DND-41 (cell line): ENCODE measurements at regions not wholly inside any gene's neighbourhood (a gene's known extent, or its start where the extent isn't known, plus 50 kb on each side); places are given as distances from the start of the nearest gene placed in this dataset.

Experiments
- ATAC-seq: fragments of 200-7000 bp; cut with Tn5 transposase; 3 replicates; pipeline ENCODE4 v1.9.1; 2021; ENCODE audit warnings: low read depth; ENCODE audit not compliant: insufficient read depth
- DNase-seq: peaks from one replicate; pipeline ENCODE4 v3.0.0-alpha.2; 2020
- H2AFZ ChIP-seq: 2 replicates; pipeline ENCODE4 v1.6.0; 2012; ENCODE audit warnings: low read depth, low read length
- H3K27ac ChIP-seq: 2 replicates; pipeline ENCODE4 v1.5.1; 2012; ENCODE audit warnings: low read length, inconsistent platforms
- H3K27me3 ChIP-seq: fragments of 200-600 bp; sonication (generic); 2 replicates; pipeline ENCODE4 v1.6.0; 2012; ENCODE audit warnings: low read length, mild to moderate bottlenecking, inconsistent platforms; ENCODE audit not compliant: insufficient read depth, poor library complexity
- H3K36me3 ChIP-seq: 2 replicates; pipeline ENCODE4 v1.5.1; 2012; ENCODE audit warnings: low read length, inconsistent platforms; ENCODE audit not compliant: insufficient read depth
- H3K4me1 ChIP-seq: 2 replicates; pipeline ENCODE4 v1.5.1; 2012; ENCODE audit warnings: mild to moderate bottlenecking, low read length; ENCODE audit not compliant: insufficient read depth
- H3K4me2 ChIP-seq: 2 replicates; pipeline ENCODE4 v1.6.0; 2012; ENCODE audit warnings: mild to moderate bottlenecking, moderate library complexity, low read length, inconsistent platforms; ENCODE audit not compliant: insufficient read depth
- H3K4me3 ChIP-seq, 2 experiments: fragments of 200-600 bp in 1 of 2; shearing (Covaris generic) in 1 of 2; 2 replicates each; pipeline ENCODE4 v1.5.1; 2012 to 2016; ENCODE audit warnings: inconsistent platforms in 2 of 2, low read length in 2 of 2, mild to moderate bottlenecking in 2 of 2, low read depth in 1 of 2, moderate library complexity in 1 of 2
- H3K79me2 ChIP-seq: 2 replicates; pipeline ENCODE4 v1.6.0; 2012; ENCODE audit warnings: low read length, inconsistent platforms; ENCODE audit not compliant: insufficient read depth
- H3K9ac ChIP-seq: 2 replicates; pipeline ENCODE4 v1.6.0; 2012; ENCODE audit warnings: low read depth, mild to moderate bottlenecking, inconsistent platforms, low read length, moderate library complexity
- H3K9me3 ChIP-seq: 2 replicates; pipeline ENCODE4 v1.5.1; 2012; ENCODE audit warnings: low read length, moderate library complexity, mild to moderate bottlenecking, inconsistent platforms; ENCODE audit not compliant: insufficient read depth, severe bottlenecking
- H4K20me1 ChIP-seq: 2 replicates; pipeline ENCODE4 v1.6.0; 2012; ENCODE audit warnings: low read length; ENCODE audit not compliant: insufficient read depth
- CTCF ChIP-seq: IDR thresholded peaks from 2 replicates; pipeline ENCODE4 v1.5.1; 2012; ENCODE audit warnings: borderline replicate concordance, low read length, moderate library complexity, mild to moderate bottlenecking; ENCODE audit not compliant: poor library complexity, severe bottlenecking; ENCODE audit errors: extremely low read depth
- EZH2 ChIP-seq: IDR thresholded peaks from 3 replicates; pipeline ENCODE4 v1.6.1; 2012; ENCODE audit warnings: borderline replicate concordance, low read depth, mild to moderate bottlenecking, moderate library complexity, low read length, inconsistent platforms; ENCODE audit not compliant: severe bottlenecking

DNA sequence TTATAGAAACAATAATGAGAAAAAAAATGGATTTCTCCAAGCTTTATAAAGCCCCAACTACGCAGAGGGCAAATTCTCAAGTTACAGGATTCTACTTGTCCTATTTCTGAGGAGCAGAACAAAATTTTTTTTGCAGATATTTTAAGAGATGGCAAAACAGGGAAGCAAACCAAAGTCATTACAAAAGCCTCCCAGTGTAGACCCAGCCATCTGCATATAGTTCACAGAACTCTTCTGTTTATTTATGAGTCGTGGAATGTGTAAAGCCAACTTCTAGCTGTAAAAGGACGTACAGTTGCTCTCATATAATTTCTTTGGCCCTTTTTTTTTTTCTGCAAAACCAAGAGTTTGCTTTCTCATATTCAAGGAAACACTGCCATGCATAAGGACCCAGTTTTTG is 120.4 kb downstream of the PCDH7 start:
- no peaks in the 10 kb centered on the region for H3K79me2 ChIP-seq
- ATAC-seq (no peak), DNase-seq (no peak)
- TF ChIP-seq EZH2, result no peak
- no peak for TF ChIP-seq CTCF
- H3K36me3 ChIP-seq, result no peaks in the 10 kb centered on the region
- H3K4me1 ChIP-seq, result no peaks in the 10 kb centered on the region
- no peaks in the 10 kb centered on the region for H4K20me1 ChIP-seq
- H3K4me3 ChIP-seq, result no peak overlapping the region
- no peaks in the 10 kb centered on the region for H3K27me3 ChIP-seq
- H2AFZ ChIP-seq, result no peak overlapping the region
- no peaks in the 10 kb centered on the region for H3K9me3 ChIP-seq
- no peak overlapping the region for H3K27ac ChIP-seq
- H3K9ac ChIP-seq, result no peak overlapping the region
- H3K4me2 ChIP-seq, result no peak overlapping the region

GRCh38 chr4:30842142-30842541 is 122.0 kb downstream of the PCDH7 start:
- no peak for DNase-seq
- Histone ChIP-seq H3K4me1 (no peaks in the 10 kb centered on the region), H3K4me2 (no peak overlapping the region), H4K20me1 (no peaks in the 10 kb centered on the region), H3K27ac (no peak overlapping the region), H3K9me3 (no peaks in the 10 kb centered on the region), H3K4me3 (no peak overlapping the region), H3K36me3 (no peaks in the 10 kb centered on the region), H3K79me2 (no peaks in the 10 kb centered on the region), H2AFZ (no peak overlapping the region), H3K27me3 (no peaks in the 10 kb centered on the region), H3K9ac (no peak overlapping the region)
- TF ChIP-seq EZH2, result no peak
- no peak for TF ChIP-seq CTCF
- no peak for ATAC-seq

GRCh38 chr4:30842689-30843088 is 122.5 kb downstream of the PCDH7 start:
- H3K79me2 ChIP-seq, result no peaks in the 10 kb centered on the region
- no peak overlapping the region for H3K9ac ChIP-seq
- H3K4me2 ChIP-seq, result no peak overlapping the region
- no peak overlapping the region for H3K4me3 ChIP-seq
- H3K36me3 ChIP-seq, result no peaks in the 10 kb centered on the region
- H3K9me3 ChIP-seq, result no peaks in the 10 kb centered on the region
- TF ChIP-seq CTCF, result no peak
- no peak for TF ChIP-seq EZH2
- H2AFZ ChIP-seq, result no peak overlapping the region
- no peak overlapping the region for H3K27ac ChIP-seq
- ATAC-seq (no peak), DNase-seq (no peak)
- H3K27me3 ChIP-seq, result no peaks in the 10 kb centered on the region
- no peaks in the 10 kb centered on the region for H3K4me1 ChIP-seq
- no peaks in the 10 kb centered on the region for H4K20me1 ChIP-seq

DNA sequence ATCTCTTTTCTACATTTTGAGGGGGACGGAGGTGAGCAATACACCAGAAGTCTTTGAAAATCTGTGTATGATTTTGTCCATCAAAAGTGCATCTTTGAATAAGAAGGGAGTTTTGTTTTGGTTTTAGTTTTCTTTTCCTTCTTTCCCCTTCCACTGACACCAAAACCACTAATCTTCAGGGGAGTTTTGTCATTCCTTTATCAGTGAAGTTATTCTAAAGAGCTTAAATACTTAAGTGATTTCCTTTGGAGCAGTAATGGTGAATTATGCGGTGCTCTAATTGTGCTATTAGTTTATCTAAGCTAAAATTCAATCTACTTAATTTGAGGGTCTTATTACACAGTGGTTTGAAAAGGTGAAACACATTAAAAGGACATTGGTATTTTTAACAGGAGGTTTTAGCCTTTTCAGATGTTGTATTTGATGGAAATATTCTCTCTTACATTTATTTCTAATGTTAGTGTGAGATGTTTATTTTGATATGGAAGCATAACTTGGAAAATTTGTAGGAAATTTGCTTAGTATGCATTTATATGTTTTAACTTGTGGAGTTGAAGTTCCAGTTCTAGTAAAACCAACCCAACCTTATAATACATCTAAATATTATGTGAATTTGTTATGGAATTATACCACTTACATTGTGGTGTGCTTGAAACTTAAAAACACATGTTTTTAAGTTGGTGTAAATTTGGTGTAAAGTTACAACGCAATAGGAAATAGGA is 124.9 kb downstream of the PCDH7 start:
- Histone ChIP-seq H3K9ac (no peak overlapping the region), H3K27me3 (no peaks in the 10 kb centered on the region), H3K4me2 (no peak overlapping the region), H4K20me1 (no peaks in the 10 kb centered on the region), H3K9me3 (no peaks in the 10 kb centered on the region), H3K36me3 (no peaks in the 10 kb centered on the region), H3K4me3 (no peak overlapping the region), H2AFZ (no peak overlapping the region), H3K27ac (no peak overlapping the region), H3K4me1 (no peaks in the 10 kb centered on the region), H3K79me2 (no peaks in the 10 kb centered on the region)
- TF ChIP-seq CTCF (no peak), EZH2 (no peak)
- no peak for DNase-seq
- ATAC-seq, result no peak
